ENCODE measurements at regions not wholly inside any gene's neighbourhood (a gene's known extent, or its start where the extent isn't known, plus 50 kb on each side); places are given as distances from the start of the nearest gene placed in this dataset.
"Not testable (repeated sequence)": the region's sequence is repeated elsewhere in the genome, so short reads cannot be mapped to it uniquely, and the experiment has no call there.

GRCh38 chr18:60895181-60895580 lies 438.0 kb upstream of the CDH20 start:
- H3K27me3 ChIP-seq (ENCODE audit: control insufficient read depth, insufficient read depth, low read length): no peaks in the 10 kb centered on the region
- H3K4me1 ChIP-seq (ENCODE audit: control insufficient read depth, insufficient read depth, low read length): no peaks in the 10 kb centered on the region
- H3K36me3 ChIP-seq (ENCODE audit: control insufficient read depth, insufficient read depth, low read length): no peaks in the 10 kb centered on the region
- no peaks in the 10 kb centered on the region for H3K9me3 ChIP-seq (ENCODE audit: control insufficient read depth, insufficient read depth, low read length)
- no peak overlapping the region for H3K9ac ChIP-seq (ENCODE audit: low read depth, low read length)
- H3K4me3 ChIP-seq (ENCODE audit: low read depth, low read length): no peak overlapping the region

GRCh38 chr18:60898111-60898510 lies 435.1 kb upstream of the CDH20 start:
- no peak overlapping the region for H3K9ac ChIP-seq (ENCODE audit: low read depth, low read length)
- H3K36me3 ChIP-seq (ENCODE audit: control insufficient read depth, insufficient read depth, low read length): no peaks in the 10 kb centered on the region
- H3K9me3 ChIP-seq (ENCODE audit: control insufficient read depth, insufficient read depth, low read length): no peaks in the 10 kb centered on the region
- no peaks in the 10 kb centered on the region for H3K4me1 ChIP-seq (ENCODE audit: control insufficient read depth, insufficient read depth, low read length)
- no peak overlapping the region for H3K4me3 ChIP-seq (ENCODE audit: low read depth, low read length)
- H3K27me3 ChIP-seq (ENCODE audit: control insufficient read depth, insufficient read depth, low read length): no peaks in the 10 kb centered on the region

GRCh38 chr18:60905699-60906098 lies 427.5 kb upstream of the CDH20 start:
- Histone ChIP-seq H3K27me3 (ENCODE audit: control insufficient read depth, insufficient read depth, low read length) (no peaks in the 10 kb centered on the region), H3K9ac (ENCODE audit: low read depth, low read length) (no peak overlapping the region), H3K4me3 (ENCODE audit: low read depth, low read length) (no peak overlapping the region), H3K4me1 (ENCODE audit: control insufficient read depth, insufficient read depth, low read length) (no peaks in the 10 kb centered on the region), H3K36me3 (ENCODE audit: control insufficient read depth, insufficient read depth, low read length) (no peaks in the 10 kb centered on the region), H3K9me3 (ENCODE audit: control insufficient read depth, insufficient read depth, low read length) (no peaks in the 10 kb centered on the region)

GRCh38 chr18:60910534-60910933 lies 422.7 kb upstream of the CDH20 start:
- Histone ChIP-seq H3K4me3 (ENCODE audit: low read depth, low read length) (no peak overlapping the region), H3K9me3 (ENCODE audit: control insufficient read depth, insufficient read depth, low read length) (no peaks in the 10 kb centered on the region), H3K36me3 (ENCODE audit: control insufficient read depth, insufficient read depth, low read length) (no peaks in the 10 kb centered on the region), H3K9ac (ENCODE audit: low read depth, low read length) (no peak overlapping the region), H3K27me3 (ENCODE audit: control insufficient read depth, insufficient read depth, low read length) (no peaks in the 10 kb centered on the region), H3K4me1 (ENCODE audit: control insufficient read depth, insufficient read depth, low read length) (no peaks in the 10 kb centered on the region)

- H3K9ac ChIP-seq (ENCODE audit: low read depth, low read length): no peak overlapping the region
- H3K4me1 ChIP-seq (ENCODE audit: control insufficient read depth, insufficient read depth, low read length): no peaks in the 10 kb centered on the region
- no peak overlapping the region for H3K4me3 ChIP-seq (ENCODE audit: low read depth, low read length)
- no peaks in the 10 kb centered on the region for H3K36me3 ChIP-seq (ENCODE audit: control insufficient read depth, insufficient read depth, low read length)
- no peaks in the 10 kb centered on the region for H3K9me3 ChIP-seq (ENCODE audit: control insufficient read depth, insufficient read depth, low read length)
- no peaks in the 10 kb centered on the region for H3K27me3 ChIP-seq (ENCODE audit: control insufficient read depth, insufficient read depth, low read length)
Observed at GRCh38 chr18:60911504-60911903, 421.7 kb upstream of the CDH20 start.

GRCh38 chr18:60915160-60915559 lies 418.1 kb upstream of the CDH20 start:
- H3K4me1 ChIP-seq (ENCODE audit: control insufficient read depth, insufficient read depth, low read length): no peaks in the 10 kb centered on the region
- H3K9ac ChIP-seq (ENCODE audit: low read depth, low read length): no peak overlapping the region
- H3K27me3 ChIP-seq (ENCODE audit: control insufficient read depth, insufficient read depth, low read length): no peaks in the 10 kb centered on the region
- H3K9me3 ChIP-seq (ENCODE audit: control insufficient read depth, insufficient read depth, low read length): no peaks in the 10 kb centered on the region
- no peak overlapping the region for H3K4me3 ChIP-seq (ENCODE audit: low read depth, low read length)
- H3K36me3 ChIP-seq (ENCODE audit: control insufficient read depth, insufficient read depth, low read length): no peaks in the 10 kb centered on the region

- not testable (repeated sequence) for H3K27me3 ChIP-seq (ENCODE audit: control insufficient read depth, insufficient read depth, low read length); H3K9me3 ChIP-seq (ENCODE audit: control insufficient read depth, insufficient read depth, low read length); H3K9ac ChIP-seq (ENCODE audit: low read depth, low read length); H3K36me3 ChIP-seq (ENCODE audit: control insufficient read depth, insufficient read depth, low read length); H3K4me3 ChIP-seq (ENCODE audit: low read depth, low read length); H3K4me1 ChIP-seq (ENCODE audit: control insufficient read depth, insufficient read depth, low read length)
Observed at GRCh38 chr18:60918862-60919261, 414.4 kb upstream of the CDH20 start.

GRCh38 chr18:60925892-60926291 lies 407.3 kb upstream of the CDH20 start:
- Histone ChIP-seq H3K27me3 (ENCODE audit: control insufficient read depth, insufficient read depth, low read length) (no peaks in the 10 kb centered on the region), H3K9me3 (ENCODE audit: control insufficient read depth, insufficient read depth, low read length) (no peaks in the 10 kb centered on the region), H3K4me3 (ENCODE audit: low read depth, low read length) (no peak overlapping the region), H3K9ac (ENCODE audit: low read depth, low read length) (no peak overlapping the region), H3K36me3 (ENCODE audit: control insufficient read depth, insufficient read depth, low read length) (no peaks in the 10 kb centered on the region), H3K4me1 (ENCODE audit: control insufficient read depth, insufficient read depth, low read length) (no peaks in the 10 kb centered on the region)

- no peak overlapping the region for H3K4me3 ChIP-seq (ENCODE audit: low read depth, low read length)
- H3K9me3 ChIP-seq (ENCODE audit: control insufficient read depth, insufficient read depth, low read length): no peaks in the 10 kb centered on the region
- H3K27me3 ChIP-seq (ENCODE audit: control insufficient read depth, insufficient read depth, low read length): no peaks in the 10 kb centered on the region
- H3K4me1 ChIP-seq (ENCODE audit: control insufficient read depth, insufficient read depth, low read length): no peaks in the 10 kb centered on the region
- no peak overlapping the region for H3K9ac ChIP-seq (ENCODE audit: low read depth, low read length)
- H3K36me3 ChIP-seq (ENCODE audit: control insufficient read depth, insufficient read depth, low read length): no peaks in the 10 kb centered on the region
Observed at GRCh38 chr18:60929966-60930365, 403.3 kb upstream of the CDH20 start.

GRCh38 chr18:60935041-60935910 lies 398.0 kb upstream of the CDH20 start:
- Histone ChIP-seq H3K4me3 (ENCODE audit: low read depth, low read length) (no peak overlapping the region), H3K36me3 (ENCODE audit: control insufficient read depth, insufficient read depth, low read length) (no peaks in the 10 kb centered on the region), H3K27me3 (ENCODE audit: control insufficient read depth, insufficient read depth, low read length) (no peaks in the 10 kb centered on the region), H3K9ac (ENCODE audit: low read depth, low read length) (no peak overlapping the region), H3K9me3 (ENCODE audit: control insufficient read depth, insufficient read depth, low read length) (no peaks in the 10 kb centered on the region), H3K4me1 (ENCODE audit: control insufficient read depth, insufficient read depth, low read length) (no peaks in the 10 kb centered on the region)

GRCh38 chr18:60936101-60936500 lies 397.1 kb upstream of the CDH20 start:
- H3K4me3 ChIP-seq (ENCODE audit: low read depth, low read length): no peak overlapping the region
- no peak overlapping the region for H3K9ac ChIP-seq (ENCODE audit: low read depth, low read length)
- H3K27me3 ChIP-seq (ENCODE audit: control insufficient read depth, insufficient read depth, low read length): no peaks in the 10 kb centered on the region
- H3K9me3 ChIP-seq (ENCODE audit: control insufficient read depth, insufficient read depth, low read length): no peaks in the 10 kb centered on the region
- no peaks in the 10 kb centered on the region for H3K4me1 ChIP-seq (ENCODE audit: control insufficient read depth, insufficient read depth, low read length)
- no peaks in the 10 kb centered on the region for H3K36me3 ChIP-seq (ENCODE audit: control insufficient read depth, insufficient read depth, low read length)

- Histone ChIP-seq H3K36me3 (ENCODE audit: control insufficient read depth, insufficient read depth, low read length) (no peaks in the 10 kb centered on the region), H3K4me1 (ENCODE audit: control insufficient read depth, insufficient read depth, low read length) (no peaks in the 10 kb centered on the region), H3K9ac (ENCODE audit: low read depth, low read length) (no peak overlapping the region), H3K4me3 (ENCODE audit: low read depth, low read length) (no peak overlapping the region), H3K27me3 (ENCODE audit: control insufficient read depth, insufficient read depth, low read length) (no peaks in the 10 kb centered on the region), H3K9me3 (ENCODE audit: control insufficient read depth, insufficient read depth, low read length) (no peaks in the 10 kb centered on the region)
Observed at GRCh38 chr18:60943297-60943696, 389.9 kb upstream of the CDH20 start.

Measured in iPS-15b (cell line).